ENCODE measurements at regions not wholly inside any gene's neighbourhood (a gene's known extent, or its start where the extent isn't known, plus 50 kb on each side); places are given as distances from the start of the nearest gene placed in this dataset.

GRCh38 chr6:167429353-167429752 is 104.5 kb downstream of the TTLL2 start:
- no peak overlapping the region for H3K27ac ChIP-seq (ENCODE audit: low read depth, low read length)
- no peaks in the 10 kb centered on the region for H3K36me3 ChIP-seq (ENCODE audit: control insufficient read depth in 1 of 2, insufficient read depth in 2 of 2, low read length in 2 of 2)
- H3K79me2 ChIP-seq (ENCODE audit: insufficient read depth, low read length) = no peaks in the 10 kb centered on the region
- ChIA-PET CTCF (no interaction called here), RAD21 (ENCODE audit: low non-redundant PET in 1 of 2, low total read pairs in 2 of 2, uncharacterized antibody in 2 of 2, unreplicated experiment in 2 of 2) (no interaction called here), POLR2A (no interaction called here)
- H3K4me2 ChIP-seq (ENCODE audit: low read length) = no peak overlapping the region
- no peak overlapping the region for H3K9ac ChIP-seq (ENCODE audit: low read length)
- no peak for TF ChIP-seq ZNF274 (IDR thresholded peaks at IDR 0.05; ENCODE audit: low read depth, low read length)
- no peak for TF ChIP-seq POLR2AphosphoS5 (IDR thresholded peaks at IDR 0.05; ENCODE audit: low read depth, low read length)
- no peak for TF ChIP-seq SP1 (IDR thresholded peaks at IDR 0.05; ENCODE audit: low read depth)
- no peak for TF ChIP-seq MAX (IDR thresholded peaks at IDR 0.05)
- no peak for TF ChIP-seq JUND (IDR thresholded peaks at IDR 0.05)
- TF ChIP-seq SRF (IDR thresholded peaks at IDR 0.05; ENCODE audit: low read depth) = no peak
- no peak for TF ChIP-seq ZFX (IDR thresholded peaks at IDR 0.05)
- ATAC-seq (no peak), DNase-seq (ENCODE audit: low read depth, low spot score) (no peak)
- no TSS peak for BruUV-seq (replicated peaks)
- no peaks in the 10 kb centered on the region for H3K9me3 ChIP-seq (ENCODE audit: control insufficient read depth in 1 of 2, insufficient read depth in 1 of 2, low read depth in 1 of 2, low read length in 2 of 2)
- H3K4me1 ChIP-seq (ENCODE audit: control insufficient read depth in 1 of 2, insufficient read depth in 2 of 2, low read length in 2 of 2) = no peaks in the 10 kb centered on the region
- intact Hi-C loops (cut with micrococcal nuclease) = no loop called here
- no peaks in the 10 kb centered on the region for H3K9me2 ChIP-seq (ENCODE audit: insufficient read depth)
- H3K27me3 ChIP-seq (ENCODE audit: insufficient read depth, low read length) = peaks cover 5% of the 10 kb centered on the region; the same call in 1 of the 2 replicates
- H4K20me1 ChIP-seq (ENCODE audit: insufficient read depth) = no peaks in the 10 kb centered on the region
- no peak overlapping the region for H3K4me3 ChIP-seq (replicated peaks in 1 of 2; ENCODE audit: low read depth in 1 of 2, low read length in 2 of 2)
- no peak overlapping the region for H2AFZ ChIP-seq (ENCODE audit: low read depth, low read length, poor library complexity, severe bottlenecking)

- ChIA-PET POLR2A (no interaction called here), CTCF (no interaction called here), RAD21 (ENCODE audit: low non-redundant PET in 1 of 2, low total read pairs in 2 of 2, uncharacterized antibody in 2 of 2, unreplicated experiment in 2 of 2) (no interaction called here)
- TF ChIP-seq YY1 (IDR thresholded peaks at IDR 0.05; ENCODE audit: extremely low read depth, insufficient replicate concordance, low read depth, low read length) = no peak
- TF ChIP-seq TCF7L2 (IDR thresholded peaks at IDR 0.05; ENCODE audit: borderline replicate concordance, extremely low read depth, insufficient read depth, insufficient read length) = no peak
- TF ChIP-seq CEBPB (IDR thresholded peaks at IDR 0.05; ENCODE audit: low read depth) = no peak
- no peak for TF ChIP-seq RAD21 (IDR thresholded peaks at IDR 0.05; ENCODE audit: low read depth)
- TF ChIP-seq REST (IDR thresholded peaks at IDR 0.05; ENCODE audit: low read depth) = no peak
- TF ChIP-seq EZH2phosphoT487 (IDR thresholded peaks at IDR 0.05; ENCODE audit: borderline replicate concordance) = no peak
- no peak for TF ChIP-seq POLR2AphosphoS5 (IDR thresholded peaks at IDR 0.05; ENCODE audit: low read depth, low read length)
- no peak for TF ChIP-seq SIN3A (IDR thresholded peaks at IDR 0.05; ENCODE audit: low read depth)
- TF ChIP-seq SRF (IDR thresholded peaks at IDR 0.05; ENCODE audit: low read depth) = no peak
- TF ChIP-seq SP1 (IDR thresholded peaks at IDR 0.05; ENCODE audit: low read depth) = no peak
- BruUV-seq (replicated peaks) = no TSS peak
- no peak overlapping the region for H3K4me3 ChIP-seq (replicated peaks in 1 of 2; ENCODE audit: low read depth in 1 of 2, low read length in 2 of 2)
- H4K20me1 ChIP-seq (ENCODE audit: insufficient read depth) = no peaks in the 10 kb centered on the region
- no peaks in the 10 kb centered on the region for H3K4me1 ChIP-seq (ENCODE audit: control insufficient read depth in 1 of 2, insufficient read depth in 2 of 2, low read length in 2 of 2)
- H2AFZ ChIP-seq (ENCODE audit: low read depth, low read length, poor library complexity, severe bottlenecking) = no peak overlapping the region
- H3K9me3 ChIP-seq (ENCODE audit: control insufficient read depth in 1 of 2, insufficient read depth in 1 of 2, low read depth in 1 of 2, low read length in 2 of 2) = no peaks in the 10 kb centered on the region
- intact Hi-C loops (cut with micrococcal nuclease) = no loop called here
- ATAC-seq = no peak
- no peak overlapping the region for H3K27ac ChIP-seq (ENCODE audit: low read depth, low read length)
- H3K4me2 ChIP-seq (ENCODE audit: low read length) = no peak overlapping the region
- H3K27me3 ChIP-seq (ENCODE audit: insufficient read depth, low read length) = no peaks in the 10 kb centered on the region
- H3K79me2 ChIP-seq (ENCODE audit: insufficient read depth, low read length) = no peaks in the 10 kb centered on the region
- no peak overlapping the region for H3K9ac ChIP-seq (ENCODE audit: low read length)
- H3K9me2 ChIP-seq (ENCODE audit: insufficient read depth) = no peaks in the 10 kb centered on the region
- no peak for DNase-seq (ENCODE audit: low read depth, low spot score)
- H3K36me3 ChIP-seq (ENCODE audit: control insufficient read depth in 1 of 2, insufficient read depth in 2 of 2, low read length in 2 of 2) = no peaks in the 10 kb centered on the region
Observed at GRCh38 chr6:167435209-167435728, 110.4 kb downstream of the TTLL2 start.

Data from HCT116 (cell line).